H9 (cell line): ENCODE measurements at regions not wholly inside any gene's neighbourhood (a gene's known extent, or its start where the extent isn't known, plus 50 kb on each side); places are given as distances from the start of the nearest gene placed in this dataset.

ENCODE experiments used
- DNase-seq: peaks from one replicate; pipeline ENCODE4 v3.0.0-alpha.2; 2017
- H2AFZ ChIP-seq: one replicate; pipeline ENCODE4 v1.6.1; 2013; ENCODE audit warnings: mild to moderate bottlenecking, low read length, control low read depth, moderate library complexity
- H2AK5ac ChIP-seq: 2 replicates; pipeline ENCODE4 v1.6.1; 2013; ENCODE audit warnings: low read length, control low read depth, mixed read lengths; ENCODE audit not compliant: insufficient read length
- H2BK120ac ChIP-seq: one replicate; pipeline ENCODE4 v1.6.1; 2013; ENCODE audit warnings: low read depth, mild to moderate bottlenecking, low read length, control low read depth, inconsistent platforms; ENCODE audit not compliant: poor library complexity, severe bottlenecking
- H2BK12ac ChIP-seq: 2 replicates; pipeline ENCODE4 v1.6.1; 2013; ENCODE audit warnings: low read length, control low read depth, mixed read lengths, low read depth; ENCODE audit not compliant: insufficient read length
- H2BK15ac ChIP-seq: 2 replicates; pipeline ENCODE4 v1.6.1; 2013; ENCODE audit warnings: low read depth, low read length, control low read depth
- H2BK20ac ChIP-seq: one replicate; pipeline ENCODE4 v1.6.1; 2013; ENCODE audit warnings: low read depth, mild to moderate bottlenecking, low read length, control low read depth, inconsistent platforms; ENCODE audit not compliant: poor library complexity, severe bottlenecking
- H2BK5ac ChIP-seq: 2 replicates; pipeline ENCODE4 v1.6.1; 2013; ENCODE audit warnings: low read length, control low read depth, mixed read lengths; ENCODE audit not compliant: insufficient read length
- H3K14ac ChIP-seq: 2 replicates; pipeline ENCODE4 v1.6.1; 2013; ENCODE audit warnings: low read length, control low read depth; ENCODE audit not compliant: insufficient read depth
- H3K18ac ChIP-seq: 2 replicates; pipeline ENCODE4 v1.6.1; 2013; ENCODE audit warnings: low read depth, mild to moderate bottlenecking, mixed read lengths, low read length, control low read depth; ENCODE audit not compliant: insufficient read length
- H3K23ac ChIP-seq: 2 replicates; pipeline ENCODE4 v1.6.1; 2013; ENCODE audit warnings: low read length, control low read depth, mixed read lengths, low read depth; ENCODE audit not compliant: insufficient read length
- H3K23me2 ChIP-seq: 2 replicates; pipeline ENCODE4 v1.6.1; 2013; ENCODE audit warnings: low read depth, mild to moderate bottlenecking, mixed read lengths, low read length, control low read depth; ENCODE audit not compliant: insufficient read length, poor library complexity, severe bottlenecking
- H3K27ac ChIP-seq: 2 replicates; pipeline ENCODE4 v1.5.1; 2013; ENCODE audit warnings: low read length, control low read depth, mixed read lengths, low read depth; ENCODE audit not compliant: insufficient read length
- H3K27me3 ChIP-seq: 2 replicates; pipeline ENCODE4 v1.6.1; 2013; ENCODE audit warnings: low read length, control low read depth, inconsistent platforms; ENCODE audit not compliant: insufficient read depth
- H3K4ac ChIP-seq: 2 replicates; pipeline ENCODE4 v1.6.1; 2013; ENCODE audit warnings: low read depth, mild to moderate bottlenecking, control low read depth, inconsistent platforms, low read length, moderate library complexity
- H3K4me1 ChIP-seq: 2 replicates; pipeline ENCODE4 v1.6.1; 2013; ENCODE audit warnings: low read length, control low read depth, inconsistent platforms; ENCODE audit not compliant: insufficient read depth
- H3K4me2 ChIP-seq: 2 replicates; pipeline ENCODE4 v1.6.1; 2013; ENCODE audit warnings: low read length, control low read depth, mixed read lengths; ENCODE audit not compliant: insufficient read length, insufficient read depth
- H3K56ac ChIP-seq: 2 replicates; pipeline ENCODE4 v1.6.1; 2013; ENCODE audit warnings: low read depth, mild to moderate bottlenecking, mixed read lengths, low read length, control low read depth; ENCODE audit not compliant: insufficient read length
- H3K79me1 ChIP-seq: 2 replicates; pipeline ENCODE4 v1.6.1; 2013; ENCODE audit warnings: low read depth, mild to moderate bottlenecking, moderate library complexity, low read length, control low read depth, inconsistent platforms; ENCODE audit not compliant: insufficient read depth, poor library complexity, severe bottlenecking
- H3K79me2 ChIP-seq: 2 replicates; pipeline ENCODE4 v1.6.1; 2013; ENCODE audit warnings: low read length, control low read depth, inconsistent platforms; ENCODE audit not compliant: insufficient read depth
- H3K9ac ChIP-seq: 2 replicates; pipeline ENCODE4 v1.6.1; 2013; ENCODE audit warnings: low read length, control low read depth, mixed read lengths; ENCODE audit not compliant: insufficient read length; ENCODE audit errors: extremely low read depth
- H3K9me3 ChIP-seq: one replicate; pipeline ENCODE4 v1.6.1; 2013; ENCODE audit warnings: low read depth, low read length, inconsistent platforms; ENCODE audit not compliant: control insufficient read depth
- H3T11ph ChIP-seq: one replicate; pipeline ENCODE4 v1.6.1; 2013; ENCODE audit warnings: mild to moderate bottlenecking, low read length, control low read depth, inconsistent platforms
- H4K20me1 ChIP-seq: one replicate; pipeline ENCODE4 v1.6.1; 2013; ENCODE audit not compliant: control insufficient read depth, insufficient read length, insufficient read depth
- H4K5ac ChIP-seq: 2 replicates; pipeline ENCODE4 v1.6.1; 2013; ENCODE audit warnings: low read depth, mild to moderate bottlenecking, mixed read lengths, low read length, control low read depth; ENCODE audit not compliant: insufficient read length
- H4K8ac ChIP-seq: replicated peaks from 2 replicates; pipeline ENCODE4 v1.6.1; 2013; ENCODE audit warnings: low read length, control low read depth, mixed read lengths, low read depth; ENCODE audit not compliant: insufficient read length
- H4K91ac ChIP-seq: 2 replicates; pipeline ENCODE4 v1.6.1; 2013; ENCODE audit warnings: low read depth, mild to moderate bottlenecking, moderate library complexity, mixed read lengths, low read length, control low read depth; ENCODE audit not compliant: insufficient read length
- H3K27ac Mint-ChIP-seq, 3 experiments: 2 replicates in 2 of 3; 3 replicates in 1 of 3; pipeline ENCODE4 v1.8.0; 2020 to 2021; ENCODE audit warnings: mixed read lengths in 3 of 3, mild to moderate bottlenecking in 1 of 3, moderate library complexity in 1 of 3
- H3K27me3 Mint-ChIP-seq: 2 replicates; pipeline ENCODE4 v1.8.0; 2021; ENCODE audit warnings: low read depth, mild to moderate bottlenecking, moderate library complexity, mixed read lengths
- H3K36me3 Mint-ChIP-seq, 3 experiments: 2 replicates in 2 of 3; 3 replicates in 1 of 3; pipeline ENCODE4 v1.8.0; 2020 to 2021; ENCODE audit warnings: low read depth in 3 of 3, mixed read lengths in 3 of 3; ENCODE audit not compliant: insufficient read depth in 1 of 3
- H3K4me1 Mint-ChIP-seq, 2 experiments: 2 replicates each; pipeline ENCODE4 v1.8.0; 2020; ENCODE audit warnings: mixed read lengths in 2 of 2
- H3K4me3 Mint-ChIP-seq, 2 experiments: 2 replicates in 1 of 2; 3 replicates in 1 of 2; pipeline ENCODE4 v1.8.0; 2020 to 2021; ENCODE audit warnings: mild to moderate bottlenecking in 2 of 2, mixed read lengths in 2 of 2, moderate library complexity in 1 of 2
- H3K9me3 Mint-ChIP-seq, 2 experiments: 2 replicates in 1 of 2; 3 replicates in 1 of 2; pipeline ENCODE4 v1.8.0; 2020; ENCODE audit warnings: mild to moderate bottlenecking in 2 of 2, mixed read lengths in 2 of 2, moderate library complexity in 1 of 2
- CTCF ChIP-seq: fragments of 200-600 bp; sonication (generic); conservative IDR thresholded peaks from 3 replicates; pipeline ENCODE4 v1.8.0; 2021; ENCODE audit warnings: antibody characterized with exemption, mild to moderate bottlenecking
- WGBS: extraction: QIAGEN DNeasy Blood & Tissue Kit; methylation state at CpG from one replicate; pipeline ENCODE4 v1.1.7; 2013; ENCODE audit warnings: missing lambda C conversion rate, low lambda C conversion rate, mixed read lengths; ENCODE audit not compliant: insufficient read length; ENCODE audit errors: extremely low coverage; 5-methylcytosine and 5-hydroxymethylcytosine counted together

DNA sequence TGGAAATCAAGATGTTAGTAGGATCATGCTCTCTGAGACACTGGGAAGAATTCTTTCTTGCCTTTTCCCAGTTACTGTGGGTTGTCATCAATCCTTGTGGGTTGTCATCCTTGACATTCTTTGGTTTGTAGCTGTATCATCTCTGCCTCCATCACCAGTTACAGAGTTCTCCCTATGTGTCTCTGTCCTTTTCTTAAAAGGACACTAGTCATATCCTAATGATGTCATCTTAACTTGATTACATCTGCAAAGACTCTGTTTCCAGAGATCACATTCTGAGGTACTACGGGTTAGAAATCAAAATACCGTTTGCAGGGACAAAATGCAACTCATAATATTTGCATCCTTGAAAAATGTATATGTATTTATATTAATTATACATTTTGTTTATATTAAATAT, 500.4 kb downstream of the ZBBX start:
- H3K9me3 Mint-ChIP-seq: peaks cover 0 to 4% of the 10 kb centered on the region in 2 experiments; a peak in 1 of 5 replicates
- H3K4me1 ChIP-seq: no peaks in the 10 kb centered on the region
- H3T11ph ChIP-seq: no peak overlapping the region
- H4K8ac ChIP-seq: no peak overlapping the region
- H4K91ac ChIP-seq: no peak overlapping the region
- H3K27ac ChIP-seq: no peak overlapping the region
- no peak for DNase-seq
- H3K36me3 Mint-ChIP-seq: no peaks in the 10 kb centered on the region
- H3K4me3 Mint-ChIP-seq: no peak overlapping the region
- H3K23me2 ChIP-seq: no peaks in the 10 kb centered on the region
- H3K79me1 ChIP-seq: no peaks in the 10 kb centered on the region
- H3K27me3 Mint-ChIP-seq: no peaks in the 10 kb centered on the region
- H3K14ac ChIP-seq: no peak overlapping the region
- no peak overlapping the region for H3K56ac ChIP-seq
- peak overlapping the region in 1 of 3 experiments; percentile 52; a peak in 1 of 7 replicates for H3K27ac Mint-ChIP-seq
- H2BK5ac ChIP-seq: no peak overlapping the region
- H3K79me2 ChIP-seq: no peaks in the 10 kb centered on the region
- H3K4me2 ChIP-seq: no peak overlapping the region
- H2AK5ac ChIP-seq: no peak overlapping the region
- WGBS: no CpG with 5 or more reads among the region's 2 CpGs
- H3K23ac ChIP-seq: no peak overlapping the region
- no peak overlapping the region for H2BK120ac ChIP-seq
- no peaks in the 10 kb centered on the region for H4K20me1 ChIP-seq
- no peak overlapping the region for H2BK15ac ChIP-seq
- no peak overlapping the region for H2BK12ac ChIP-seq
- no peaks in the 10 kb centered on the region for H3K9me3 ChIP-seq
- H4K5ac ChIP-seq: no peak overlapping the region
- no peaks in the 10 kb centered on the region for H3K4me1 Mint-ChIP-seq
- H2BK20ac ChIP-seq: no peak overlapping the region
- no peak overlapping the region for H2AFZ ChIP-seq
- no peak overlapping the region for H3K4ac ChIP-seq
- no peak for TF ChIP-seq CTCF
- no peak overlapping the region for H3K18ac ChIP-seq
- H3K9ac ChIP-seq: no peak overlapping the region
- no peaks in the 10 kb centered on the region for H3K27me3 ChIP-seq
